ENCODE measurements at regions not wholly inside any gene's neighbourhood (a gene's known extent, or its start where the extent isn't known, plus 50 kb on each side); places are given as distances from the start of the nearest gene placed in this dataset.
"Not testable (repeated sequence)": the region's sequence is repeated elsewhere in the genome, so short reads cannot be mapped to it uniquely, and the experiment has no call there.

DNA sequence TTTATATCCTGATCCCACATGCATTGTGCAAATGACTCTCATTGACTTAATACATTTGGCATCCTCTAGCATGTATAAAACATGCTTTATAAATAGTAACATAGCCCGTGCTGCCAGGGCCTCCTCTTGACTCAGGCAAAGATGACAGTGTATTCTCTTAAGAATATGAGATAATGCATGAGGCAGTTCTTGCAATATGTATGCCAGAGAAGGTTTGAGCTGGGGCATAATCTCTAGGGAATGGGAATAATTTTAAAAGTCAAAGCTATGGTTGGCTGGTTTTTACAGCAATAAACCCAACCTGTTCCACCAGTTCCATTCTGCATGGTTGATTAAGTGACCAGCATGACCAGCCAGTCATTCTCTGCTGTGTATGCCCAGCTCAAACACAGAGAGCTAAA, 179.0 kb upstream of the PFN2 start:
- no peak for DNase-seq

GRCh38 chr3:150148227-150148626, 177.5 kb upstream of the PFN2 start:
- DNase-seq, result no peak

GRCh38 chr3:150147776-150148175, 177.1 kb upstream of the PFN2 start:
- no peak for DNase-seq

DNA sequence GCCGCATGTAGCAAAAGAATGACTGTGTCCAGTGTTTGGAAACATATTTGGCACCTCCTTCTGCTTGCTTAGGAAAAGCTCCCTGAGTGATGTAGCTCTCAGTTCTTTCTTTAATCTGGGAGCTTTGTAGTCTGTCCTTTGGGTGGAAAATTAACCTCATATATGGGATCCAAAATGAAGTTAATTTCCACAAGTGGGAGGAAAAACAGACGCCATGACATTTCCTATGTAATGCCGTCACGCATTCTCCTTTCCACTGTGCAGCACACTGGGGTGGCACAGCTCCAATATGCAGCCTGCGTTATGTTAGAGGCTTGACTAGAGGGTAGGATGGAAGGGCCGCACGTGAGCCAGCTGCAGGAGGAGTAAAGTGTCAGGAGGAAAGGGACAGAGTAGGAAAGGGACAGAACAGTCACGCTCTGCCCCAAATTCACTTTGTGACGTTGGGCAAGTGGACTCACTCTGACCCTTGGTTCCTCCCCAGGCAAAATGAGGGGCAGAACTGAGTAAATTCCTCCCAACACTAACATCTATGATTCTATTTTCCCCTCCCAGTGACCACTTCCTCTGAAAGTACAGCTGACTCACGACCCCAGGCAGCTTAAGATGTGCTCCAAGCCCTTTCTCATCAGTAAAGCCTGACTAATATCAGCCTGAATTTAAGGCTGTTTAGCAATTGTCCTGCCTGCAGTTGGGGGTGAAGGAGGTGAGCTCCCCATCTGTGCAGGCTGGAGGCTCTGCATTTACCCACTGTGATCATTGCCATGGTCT, 176.5 kb upstream of the PFN2 start:
- DNase-seq, result no peak

- DNase-seq, result no peak
Measured at GRCh38 chr3:150145659-150146058, 175.0 kb upstream of the PFN2 start.

DNA sequence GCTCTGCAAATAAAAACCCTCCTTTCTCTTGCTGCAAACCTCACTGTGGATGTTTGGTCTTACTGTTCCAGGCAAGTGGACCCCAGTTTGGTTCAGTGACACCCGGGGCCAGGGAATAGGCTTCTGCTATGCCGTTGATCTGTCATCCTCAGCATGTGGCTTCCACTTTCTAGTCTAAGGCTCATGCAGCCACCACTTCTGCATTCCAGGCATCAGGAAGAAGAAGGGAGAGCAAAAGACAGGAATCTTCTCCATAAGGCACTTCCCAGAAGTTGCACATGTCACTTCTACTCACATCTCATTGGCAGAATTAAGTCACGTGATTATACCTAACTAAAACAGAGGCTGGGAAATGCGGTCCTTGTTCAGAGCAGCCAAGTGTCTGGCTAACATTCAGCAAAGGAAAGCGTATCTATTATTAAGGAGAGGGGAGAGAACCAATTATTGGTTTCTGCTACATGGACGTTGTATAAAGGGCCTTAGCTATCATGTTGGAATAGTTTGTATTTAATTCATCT, 173.6 kb upstream of the PFN2 start:
- DNase-seq, result no peak

DNA sequence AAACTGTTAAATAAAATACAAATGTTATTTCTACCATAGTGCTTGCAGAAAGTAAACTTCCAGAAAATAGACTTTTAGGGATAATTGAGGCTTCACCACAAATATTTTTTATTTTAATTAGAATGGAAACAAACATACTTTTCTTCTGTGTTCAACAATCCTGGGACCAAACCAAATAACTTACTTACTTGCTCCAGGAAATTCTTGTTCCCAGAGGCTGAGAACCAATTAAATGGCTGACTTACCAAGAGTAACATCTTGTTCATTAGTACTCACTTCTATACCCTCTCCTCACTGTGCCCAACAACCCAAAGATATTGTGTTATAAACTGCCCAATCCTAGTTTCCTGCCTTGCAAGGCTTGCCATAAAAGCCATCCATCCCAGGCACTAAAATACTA, 172.2 kb upstream of the PFN2 start:
- DNase-seq, result no peak

DNA sequence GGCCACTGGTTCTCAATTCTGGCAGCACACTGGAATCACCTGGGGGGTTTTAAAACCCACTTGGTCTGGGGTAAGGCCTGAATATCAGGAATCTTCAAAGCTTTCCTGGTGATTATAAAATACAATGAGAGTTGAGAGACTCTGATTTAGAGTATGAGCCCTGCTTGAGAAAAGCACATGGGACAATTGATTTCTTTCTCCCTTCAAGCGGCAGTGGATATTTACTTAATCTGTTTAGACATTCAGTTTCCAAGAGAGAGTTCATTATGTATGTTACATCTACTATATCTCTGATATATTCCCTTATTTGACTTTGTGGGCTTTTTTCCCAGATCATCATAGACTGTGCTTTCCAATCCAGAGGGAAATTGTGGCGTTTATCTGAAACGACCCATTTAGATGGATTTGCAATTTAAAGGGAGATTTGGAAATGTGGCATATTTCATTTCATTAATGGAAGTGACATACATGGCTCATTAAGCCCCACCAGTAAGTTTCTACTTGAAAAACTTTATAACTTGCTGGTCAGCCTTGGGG, 171.2 kb upstream of the PFN2 start:
- DNase-seq, result no peak

DNA sequence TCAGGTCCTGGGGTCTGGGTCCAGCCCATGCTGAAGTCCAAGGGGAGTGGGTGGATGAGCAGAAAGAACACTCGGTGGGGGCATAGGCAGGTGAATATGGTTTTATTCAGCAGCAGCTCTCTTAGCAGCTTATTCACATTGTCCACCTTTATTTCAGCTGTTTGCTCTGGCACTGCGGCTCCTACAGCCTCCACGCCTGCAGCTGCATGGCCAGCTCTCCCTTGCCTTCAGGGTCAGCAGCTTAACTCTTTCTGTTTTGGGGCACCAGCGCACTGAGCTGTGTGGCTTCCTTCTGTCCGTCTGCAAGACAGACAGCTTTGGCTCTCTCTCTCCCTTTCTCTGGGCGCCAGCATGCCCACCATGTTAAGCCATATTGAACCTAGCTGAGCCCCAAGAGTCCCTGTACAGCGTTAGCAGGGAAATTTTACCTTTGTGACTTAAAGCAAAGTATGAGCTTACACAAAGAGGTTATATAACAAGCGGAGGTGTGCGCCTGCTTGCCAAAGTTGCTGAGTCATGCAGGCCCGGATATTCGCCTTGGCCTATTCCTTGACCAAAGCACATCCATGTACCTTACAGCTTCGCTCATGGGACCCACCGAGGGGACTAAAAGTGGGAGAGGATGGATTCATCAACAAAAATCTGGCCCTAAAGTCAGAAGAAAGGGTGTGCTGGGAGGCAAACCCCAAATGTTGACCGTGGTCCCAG, 170.1 kb upstream of the PFN2 start:
- DNase-seq, result no peak

DNA sequence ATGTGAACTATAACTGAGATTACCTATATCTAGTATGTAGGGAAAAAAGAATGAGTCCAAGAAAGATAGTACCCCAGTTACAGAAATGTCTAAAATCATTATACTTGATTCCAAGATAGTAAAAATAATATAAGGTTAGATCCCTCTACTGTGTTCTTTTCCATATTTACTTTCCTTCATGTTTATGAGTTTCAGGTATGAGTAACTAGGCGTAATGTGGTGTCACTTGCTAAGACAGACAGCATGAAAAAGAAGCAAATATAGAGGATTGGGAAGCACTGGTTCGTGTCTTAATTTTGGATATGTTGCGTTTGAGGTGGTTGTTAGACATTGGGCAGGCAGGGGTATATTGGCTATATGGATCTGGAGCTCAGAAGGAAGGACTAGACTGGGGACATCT, 168.1 kb upstream of the PFN2 start:
- no peak for DNase-seq

- no peak for DNase-seq
Measured at GRCh38 chr3:150136242-150136641, 165.5 kb upstream of the PFN2 start.

GRCh38 chr3:150135287-150135721, 164.6 kb upstream of the PFN2 start:
- DNase-seq, result no peak

- DNase-seq, result no peak
Measured at GRCh38 chr3:150133293-150133692, 162.6 kb upstream of the PFN2 start.

GRCh38 chr3:150132101-150132749, 161.5 kb upstream of the PFN2 start:
- DNase-seq, result no peak

GRCh38 chr3:150131663-150132062, 161.0 kb upstream of the PFN2 start:
- DNase-seq, result no peak

GRCh38 chr3:150130404-150131100, 159.9 kb upstream of the PFN2 start:
- no peak for DNase-seq

GRCh38 chr3:150129166-150129565, 158.5 kb upstream of the PFN2 start:
- no peak for DNase-seq

GRCh38 chr3:150128126-150128525, 157.4 kb upstream of the PFN2 start:
- no peak for DNase-seq

- DNase-seq, result no peak
Measured at GRCh38 chr3:150127011-150127490, 156.4 kb upstream of the PFN2 start.

GRCh38 chr3:150124142-150124541, 153.4 kb upstream of the PFN2 start:
- peak in 1 of 2 experiments; percentile 23 for DNase-seq

DNA sequence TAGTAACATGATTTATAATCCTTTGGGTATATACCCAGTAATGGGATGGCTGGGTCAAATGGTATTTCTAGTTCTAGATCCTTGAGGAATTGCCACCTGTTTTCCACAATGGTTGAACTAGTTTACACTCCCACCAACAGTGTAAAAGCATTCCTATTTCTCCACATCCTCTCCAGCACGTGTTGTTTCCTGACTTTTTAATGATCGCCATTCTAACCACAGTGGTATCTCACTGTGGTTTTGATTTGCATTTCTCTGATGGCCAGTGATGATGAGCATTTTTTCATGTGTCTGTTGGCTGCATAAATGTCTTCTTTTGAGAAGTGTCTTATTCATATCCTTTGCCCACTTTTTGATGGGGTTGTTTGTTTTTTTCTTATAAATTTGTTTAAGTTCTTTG, 152.6 kb upstream of the PFN2 start:
- DNase-seq, result not testable (repeated sequence)

- no peak for DNase-seq
Measured at GRCh38 chr3:150118219-150118618, 147.5 kb upstream of the PFN2 start.

DNA sequence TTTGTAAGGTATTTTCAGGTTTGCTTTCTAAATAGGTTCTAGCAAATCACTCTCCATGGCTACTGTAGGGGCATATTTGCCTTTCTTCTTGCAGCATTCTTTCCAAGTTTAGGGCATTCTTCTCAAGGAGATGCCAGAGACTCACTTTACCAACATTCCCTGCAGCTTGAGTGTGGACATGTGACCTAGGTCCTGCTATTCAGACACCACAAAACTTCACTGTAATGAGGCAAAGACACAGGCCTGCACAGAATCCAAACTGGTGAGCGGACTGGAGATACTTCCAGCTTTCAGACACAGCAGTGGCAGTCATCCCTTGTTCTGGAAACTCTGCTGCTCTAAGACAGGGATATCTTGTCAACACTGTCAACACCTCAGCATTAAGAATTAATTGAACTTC, 146.4 kb upstream of the PFN2 start:
- DNase-seq, result no peak
